Nephron progenitor cell (in vitro differentiated cells): ENCODE measurements at regions not wholly inside any gene's neighbourhood (a gene's known extent, or its start where the extent isn't known, plus 50 kb on each side); places are given as distances from the start of the nearest gene placed in this dataset.

Source experiments
- DNase-seq: peaks from one replicate; pipeline ENCODE4 v3.0.0; 2021
- H3K27ac Mint-ChIP-seq: 2 replicates; pipeline ENCODE4 v1.8.0; 2021; ENCODE audit warnings: mild to moderate bottlenecking, moderate library complexity, mixed read lengths
- H3K27me3 Mint-ChIP-seq: 2 replicates; pipeline ENCODE4 v1.8.0; 2021; ENCODE audit warnings: mild to moderate bottlenecking, low read depth, mixed read lengths; ENCODE audit not compliant: poor library complexity
- H3K36me3 Mint-ChIP-seq: 2 replicates; pipeline ENCODE4 v1.8.0; 2021; ENCODE audit warnings: low read depth, mixed read lengths
- H3K4me1 Mint-ChIP-seq: 2 replicates; pipeline ENCODE4 v1.8.0; 2021; ENCODE audit warnings: mixed read lengths
- H3K4me3 Mint-ChIP-seq: 2 replicates; pipeline ENCODE4 v1.8.0; 2021; ENCODE audit warnings: mild to moderate bottlenecking, moderate library complexity, mixed read lengths
- H3K9me3 Mint-ChIP-seq: 2 replicates; pipeline ENCODE4 v1.8.0; 2021; ENCODE audit warnings: mild to moderate bottlenecking, moderate library complexity, mixed read lengths
- TF ChIP-seq, protein P1 (sequence below): fragments of 200-600 bp; sonication (generic); IDR thresholded peaks from 2 replicates; pipeline ENCODE4 v1.5.0; 2021; ENCODE audit warnings: antibody characterized with exemption

DNA sequence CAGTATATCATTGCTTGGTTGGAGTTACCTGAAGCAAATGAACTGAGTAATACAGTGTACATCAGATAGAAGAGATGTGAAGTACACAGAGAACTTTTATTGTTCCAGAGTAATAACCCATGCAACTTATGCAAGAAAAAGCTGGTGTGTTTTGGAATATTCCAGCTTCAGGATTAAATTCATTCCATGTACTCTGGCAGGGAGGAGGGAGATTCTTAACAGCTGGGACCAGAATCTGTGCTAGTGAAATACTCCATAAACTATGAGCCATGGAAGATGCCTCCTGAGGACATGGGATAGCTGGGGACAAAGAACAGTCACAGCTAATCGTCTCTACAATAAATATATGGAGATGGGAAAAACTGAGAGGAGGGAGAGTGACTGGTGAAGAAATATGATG lies 101.6 kb upstream of the OTUD4 start:
- H3K27me3 Mint-ChIP-seq, result peaks cover 7% of the 10 kb centered on the region
- H3K36me3 Mint-ChIP-seq, result no peaks in the 10 kb centered on the region
- no peak overlapping the region for H3K4me3 Mint-ChIP-seq
- H3K27ac Mint-ChIP-seq, result no peak overlapping the region
- H3K9me3 Mint-ChIP-seq, result no peaks in the 10 kb centered on the region
- TF ChIP-seq, protein P1, sequence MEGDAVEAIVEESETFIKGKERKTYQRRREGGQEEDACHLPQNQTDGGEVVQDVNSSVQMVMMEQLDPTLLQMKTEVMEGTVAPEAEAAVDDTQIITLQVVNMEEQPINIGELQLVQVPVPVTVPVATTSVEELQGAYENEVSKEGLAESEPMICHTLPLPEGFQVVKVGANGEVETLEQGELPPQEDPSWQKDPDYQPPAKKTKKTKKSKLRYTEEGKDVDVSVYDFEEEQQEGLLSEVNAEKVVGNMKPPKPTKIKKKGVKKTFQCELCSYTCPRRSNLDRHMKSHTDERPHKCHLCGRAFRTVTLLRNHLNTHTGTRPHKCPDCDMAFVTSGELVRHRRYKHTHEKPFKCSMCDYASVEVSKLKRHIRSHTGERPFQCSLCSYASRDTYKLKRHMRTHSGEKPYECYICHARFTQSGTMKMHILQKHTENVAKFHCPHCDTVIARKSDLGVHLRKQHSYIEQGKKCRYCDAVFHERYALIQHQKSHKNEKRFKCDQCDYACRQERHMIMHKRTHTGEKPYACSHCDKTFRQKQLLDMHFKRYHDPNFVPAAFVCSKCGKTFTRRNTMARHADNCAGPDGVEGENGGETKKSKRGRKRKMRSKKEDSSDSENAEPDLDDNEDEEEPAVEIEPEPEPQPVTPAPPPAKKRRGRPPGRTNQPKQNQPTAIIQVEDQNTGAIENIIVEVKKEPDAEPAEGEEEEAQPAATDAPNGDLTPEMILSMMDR, result no peak
- H3K4me1 Mint-ChIP-seq, result no peaks in the 10 kb centered on the region
- no peak for DNase-seq

DNA sequence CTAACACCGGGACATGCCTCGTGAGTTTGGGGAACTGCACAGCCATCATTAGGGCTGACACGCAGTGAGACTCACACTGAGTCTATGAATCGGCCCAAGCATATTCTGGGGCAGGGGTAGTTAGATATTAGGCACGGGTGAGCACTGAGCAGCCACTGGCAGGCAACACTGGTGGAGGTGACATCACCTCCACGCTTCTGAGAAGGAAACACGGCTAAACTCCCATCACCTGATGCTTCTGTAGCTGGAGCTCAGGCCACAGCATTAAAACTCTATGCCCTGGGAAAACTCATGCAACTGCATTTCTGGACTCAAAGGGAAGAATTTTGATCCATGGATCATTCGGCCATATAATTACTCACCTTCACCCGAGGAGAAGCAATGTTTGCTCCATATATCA lies 100.8 kb upstream of the OTUD4 start:
- H3K9me3 Mint-ChIP-seq, result no peaks in the 10 kb centered on the region
- TF ChIP-seq, protein P1, result no peak
- H3K4me3 Mint-ChIP-seq, result no peak overlapping the region
- H3K27me3 Mint-ChIP-seq, result peaks cover 7% of the 10 kb centered on the region
- H3K4me1 Mint-ChIP-seq, result no peaks in the 10 kb centered on the region
- no peak overlapping the region for H3K27ac Mint-ChIP-seq
- H3K36me3 Mint-ChIP-seq, result no peaks in the 10 kb centered on the region
- no peak for DNase-seq

DNA sequence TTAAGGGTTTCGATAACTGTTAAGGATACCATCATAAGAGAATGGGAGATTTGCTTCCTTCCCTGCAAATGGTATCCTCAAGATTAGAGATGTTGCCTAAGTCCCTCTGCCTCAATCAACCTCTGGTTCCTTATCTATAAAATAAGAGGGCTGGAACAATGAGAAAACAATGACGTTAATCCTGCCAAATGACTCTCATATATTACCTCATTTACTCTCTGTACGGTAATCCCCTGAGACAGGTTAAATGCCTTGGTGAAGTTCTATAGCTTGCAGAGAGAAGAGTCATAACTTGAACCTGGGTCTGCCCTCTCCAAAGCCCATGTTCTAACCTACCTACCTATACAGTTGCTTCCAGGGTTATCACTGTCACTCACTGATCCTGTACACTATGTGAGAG lies 100.2 kb upstream of the OTUD4 start:
- H3K4me3 Mint-ChIP-seq, result no peak overlapping the region
- no peaks in the 10 kb centered on the region for H3K36me3 Mint-ChIP-seq
- no peaks in the 10 kb centered on the region for H3K4me1 Mint-ChIP-seq
- no peak overlapping the region for H3K27ac Mint-ChIP-seq
- H3K9me3 Mint-ChIP-seq, result no peaks in the 10 kb centered on the region
- TF ChIP-seq, protein P1, result no peak
- peaks cover 3% of the 10 kb centered on the region for H3K27me3 Mint-ChIP-seq
- DNase-seq, result no peak

DNA sequence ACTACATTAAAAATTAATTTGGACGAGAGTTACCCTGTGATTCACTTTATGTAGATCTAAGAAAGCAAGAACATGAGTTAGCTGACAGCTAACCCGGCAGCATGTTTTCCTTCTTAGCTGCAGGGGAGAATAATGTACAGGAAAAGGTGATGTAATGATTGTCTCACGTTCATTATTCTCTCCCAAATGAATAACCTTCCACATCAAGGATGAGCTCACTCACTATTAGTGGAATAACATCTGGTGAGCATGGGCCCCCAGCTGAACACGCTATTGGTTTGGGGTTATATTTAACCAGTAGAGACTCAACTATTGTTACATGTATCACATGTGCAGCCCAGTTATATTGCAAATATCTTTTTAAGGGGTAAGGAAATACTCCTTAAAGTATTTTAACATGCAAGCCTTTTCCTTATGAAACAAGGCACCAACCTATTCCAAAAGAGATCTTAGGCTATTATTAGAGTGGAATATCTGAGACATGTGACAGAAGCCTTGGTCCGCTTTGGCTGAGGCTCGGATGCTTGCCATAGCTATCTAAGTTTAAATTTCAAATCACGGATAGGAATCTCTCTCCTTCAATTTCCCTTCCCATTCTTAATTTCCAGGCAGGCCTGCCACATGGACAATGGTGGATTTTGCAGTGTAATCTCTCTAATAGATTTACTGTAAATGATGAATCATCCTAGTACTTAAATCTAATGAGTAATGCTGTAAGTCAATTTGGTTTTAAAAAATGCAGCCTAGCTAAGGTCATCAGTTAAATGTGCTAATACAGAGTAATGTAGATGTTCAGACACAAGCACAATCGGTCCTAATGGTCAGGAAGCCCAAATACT lies 99.0 kb upstream of the OTUD4 start:
- peaks cover 3% of the 10 kb centered on the region for H3K27me3 Mint-ChIP-seq
- H3K4me1 Mint-ChIP-seq, result no peaks in the 10 kb centered on the region
- peaks cover under 1% of the 10 kb centered on the region for H3K9me3 Mint-ChIP-seq
- peaks cover under 1% of the 10 kb centered on the region for H3K36me3 Mint-ChIP-seq
- TF ChIP-seq, protein P1, result no peak
- H3K27ac Mint-ChIP-seq, result no peak overlapping the region
- H3K4me3 Mint-ChIP-seq, result no peak overlapping the region
- no peak for DNase-seq

DNA sequence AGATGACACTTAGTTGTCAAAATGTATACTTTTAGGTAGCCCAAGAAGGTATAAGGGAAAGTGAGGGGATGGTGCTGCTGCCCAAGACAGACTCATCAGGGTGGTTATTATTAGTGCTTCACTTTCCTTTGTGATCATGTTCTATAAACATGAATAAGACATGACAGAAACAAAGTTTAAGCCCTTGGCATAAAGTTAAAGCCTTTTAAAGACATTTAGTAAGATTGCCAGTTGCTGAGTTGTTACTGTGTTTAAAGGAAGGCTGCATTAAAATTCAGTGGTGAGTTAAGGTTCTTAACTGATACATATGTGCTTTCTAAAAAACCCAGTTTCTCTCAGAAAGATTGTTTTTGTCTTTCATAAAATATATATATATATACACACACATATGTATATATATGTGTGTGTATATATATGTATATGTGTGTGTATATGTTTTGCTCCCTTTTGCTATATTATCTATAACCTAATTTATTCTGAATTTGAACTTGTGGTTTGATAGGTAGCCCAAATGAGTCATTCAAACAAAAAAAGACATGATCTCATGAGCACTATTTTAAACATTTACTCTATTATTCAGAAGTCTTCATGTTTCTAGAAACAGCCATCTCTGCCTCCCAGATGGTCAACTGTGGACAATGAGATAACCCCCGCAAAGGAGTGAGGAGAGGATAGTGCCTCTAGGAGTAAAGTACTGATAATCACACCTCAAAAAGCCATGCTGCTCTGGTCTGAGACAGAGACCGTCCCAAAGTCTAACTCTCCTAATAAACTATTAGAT lies 98.1 kb upstream of the OTUD4 start:
- no peak for DNase-seq
- Mint-ChIP-seq H3K27ac (no peak overlapping the region), H3K4me1 (no peaks in the 10 kb centered on the region), H3K9me3 (peaks cover 8% of the 10 kb centered on the region), H3K4me3 (no peak overlapping the region), H3K36me3 (peaks cover 5% of the 10 kb centered on the region), H3K27me3 (peaks cover 3% of the 10 kb centered on the region)
- TF ChIP-seq, protein P1, result no peak
